ENCODE measurements at regions not wholly inside any gene's neighbourhood (a gene's known extent, or its start where the extent isn't known, plus 50 kb on each side); places are given as distances from the start of the nearest gene placed in this dataset.

DNA sequence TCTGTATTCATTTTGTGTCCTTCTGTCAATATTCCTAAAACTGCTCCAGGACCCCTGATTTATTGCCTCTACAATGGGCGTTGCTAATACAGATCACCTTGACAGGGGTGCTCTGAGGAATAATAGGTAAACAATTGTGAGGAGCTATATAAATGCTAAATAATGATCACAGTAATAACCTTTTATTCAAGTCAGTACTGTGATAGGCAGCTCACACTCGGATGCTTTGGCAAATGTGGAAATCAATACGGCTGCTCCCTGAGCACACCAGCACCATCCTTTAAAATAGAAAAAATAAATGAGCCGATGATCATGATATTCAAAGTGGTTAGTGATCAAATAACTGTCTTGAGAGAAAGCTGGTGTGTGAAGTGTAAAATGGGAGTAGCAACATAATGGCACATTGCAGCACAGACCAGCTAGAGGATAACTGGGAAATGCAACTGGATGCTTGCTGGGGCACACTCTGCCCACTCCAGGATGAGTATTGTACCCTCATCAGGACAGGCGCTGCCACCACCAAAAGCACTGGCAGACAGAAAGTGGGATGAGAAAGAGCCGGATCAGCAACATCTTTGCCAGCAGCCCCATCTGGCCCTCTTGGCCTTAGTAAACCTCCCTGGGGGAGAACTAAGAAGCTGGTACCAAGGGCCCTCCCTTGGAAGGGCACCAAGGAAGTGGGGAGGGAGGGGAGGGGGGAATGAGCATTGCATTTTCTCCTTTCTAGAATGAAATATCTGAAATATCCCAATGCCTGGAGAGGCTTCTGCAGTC, 69.4 kb upstream of the SPATA31D4 start (continued):
- TF ChIP-seq NR3C1 (CRISPR knock-in tag; conservative IDR thresholded peaks at IDR 0.05; ENCODE audit: low read depth) (no peak), RORB (CRISPR knock-in tag; IDR thresholded peaks at IDR 0.05) (no peak), TEAD4 (CRISPR knock-in tag; IDR thresholded peaks at IDR 0.05) (no peak), GABPB1 (CRISPR knock-in tag; IDR thresholded peaks at IDR 0.05) (no peak), PRRX2 (CRISPR knock-in tag; IDR thresholded peaks at IDR 0.05) (no peak), ZNF416 (CRISPR knock-in tag; IDR thresholded peaks at IDR 0.05) (no peak), OVOL2 (CRISPR knock-in tag; IDR thresholded peaks at IDR 0.05; ENCODE audit: borderline replicate concordance) (no peak)
- TF ChIP-seq, protein P1, sequence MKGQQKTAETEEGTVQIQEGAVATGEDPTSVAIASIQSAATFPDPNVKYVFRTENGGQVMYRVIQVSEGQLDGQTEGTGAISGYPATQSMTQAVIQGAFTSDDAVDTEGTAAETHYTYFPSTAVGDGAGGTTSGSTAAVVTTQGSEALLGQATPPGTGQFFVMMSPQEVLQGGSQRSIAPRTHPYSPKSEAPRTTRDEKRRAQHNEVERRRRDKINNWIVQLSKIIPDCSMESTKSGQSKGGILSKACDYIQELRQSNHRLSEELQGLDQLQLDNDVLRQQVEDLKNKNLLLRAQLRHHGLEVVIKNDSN (CRISPR knock-in tag; IDR thresholded peaks at IDR 0.05): no peak
- TF ChIP-seq, protein P2, sequence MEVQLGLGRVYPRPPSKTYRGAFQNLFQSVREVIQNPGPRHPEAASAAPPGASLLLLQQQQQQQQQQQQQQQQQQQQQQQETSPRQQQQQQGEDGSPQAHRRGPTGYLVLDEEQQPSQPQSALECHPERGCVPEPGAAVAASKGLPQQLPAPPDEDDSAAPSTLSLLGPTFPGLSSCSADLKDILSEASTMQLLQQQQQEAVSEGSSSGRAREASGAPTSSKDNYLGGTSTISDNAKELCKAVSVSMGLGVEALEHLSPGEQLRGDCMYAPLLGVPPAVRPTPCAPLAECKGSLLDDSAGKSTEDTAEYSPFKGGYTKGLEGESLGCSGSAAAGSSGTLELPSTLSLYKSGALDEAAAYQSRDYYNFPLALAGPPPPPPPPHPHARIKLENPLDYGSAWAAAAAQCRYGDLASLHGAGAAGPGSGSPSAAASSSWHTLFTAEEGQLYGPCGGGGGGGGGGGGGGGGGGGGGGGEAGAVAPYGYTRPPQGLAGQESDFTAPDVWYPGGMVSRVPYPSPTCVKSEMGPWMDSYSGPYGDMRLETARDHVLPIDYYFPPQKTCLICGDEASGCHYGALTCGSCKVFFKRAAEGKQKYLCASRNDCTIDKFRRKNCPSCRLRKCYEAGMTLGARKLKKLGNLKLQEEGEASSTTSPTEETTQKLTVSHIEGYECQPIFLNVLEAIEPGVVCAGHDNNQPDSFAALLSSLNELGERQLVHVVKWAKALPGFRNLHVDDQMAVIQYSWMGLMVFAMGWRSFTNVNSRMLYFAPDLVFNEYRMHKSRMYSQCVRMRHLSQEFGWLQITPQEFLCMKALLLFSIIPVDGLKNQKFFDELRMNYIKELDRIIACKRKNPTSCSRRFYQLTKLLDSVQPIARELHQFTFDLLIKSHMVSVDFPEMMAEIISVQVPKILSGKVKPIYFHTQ (CRISPR knock-in tag; IDR thresholded peaks at IDR 0.05): no peak
- TF ChIP-seq, protein P3, sequence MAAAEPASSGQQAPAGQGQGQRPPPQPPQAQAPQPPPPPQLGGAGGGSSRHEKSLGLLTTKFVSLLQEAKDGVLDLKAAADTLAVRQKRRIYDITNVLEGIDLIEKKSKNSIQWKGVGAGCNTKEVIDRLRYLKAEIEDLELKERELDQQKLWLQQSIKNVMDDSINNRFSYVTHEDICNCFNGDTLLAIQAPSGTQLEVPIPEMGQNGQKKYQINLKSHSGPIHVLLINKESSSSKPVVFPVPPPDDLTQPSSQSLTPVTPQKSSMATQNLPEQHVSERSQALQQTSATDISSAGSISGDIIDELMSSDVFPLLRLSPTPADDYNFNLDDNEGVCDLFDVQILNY (CRISPR knock-in tag; IDR thresholded peaks at IDR 0.05): no peak

DNA sequence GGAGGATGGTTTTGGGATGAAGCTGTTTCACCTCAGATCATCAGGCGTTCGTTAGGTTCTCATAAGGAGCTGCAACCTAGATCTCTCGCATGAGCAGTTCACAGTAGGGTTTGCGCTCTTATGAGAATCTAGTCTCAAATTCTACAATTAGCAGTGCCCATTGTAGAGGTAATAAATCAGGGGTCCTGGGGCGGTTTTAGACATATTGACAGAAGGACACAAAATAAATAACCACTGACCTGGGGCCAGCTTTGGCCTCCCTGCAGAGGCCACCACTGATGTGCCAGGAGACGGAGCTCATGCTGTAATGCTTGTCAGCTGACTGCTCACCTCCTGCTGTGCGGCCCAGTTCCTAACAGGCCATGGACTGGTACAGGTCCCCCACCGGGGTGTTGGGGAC, 67.6 kb upstream of the SPATA31D4 start:
- ChIA-PET CTCF (no interaction called here), POLR2A (no interaction called here)
- no peaks in the 10 kb centered on the region for H3K9me3 Mint-ChIP-seq

More for the DNA sequence above, 67.6 kb upstream of the SPATA31D4 start:
- Mint-ChIP-seq H3K27me3 (ENCODE audit: low read depth) (no peaks in the 10 kb centered on the region), H3K4me3 (no peak overlapping the region), H3K27ac (no peak overlapping the region), H3K36me3 (no peaks in the 10 kb centered on the region), H3K4me1 (no peaks in the 10 kb centered on the region)
- no peak for ATAC-seq
- DNase-seq (ENCODE audit: low spot score): no peak
- TF ChIP-seq MYBL2 (CRISPR knock-in tag; IDR thresholded peaks at IDR 0.05) (no peak), PRRX2 (CRISPR knock-in tag; IDR thresholded peaks at IDR 0.05) (no peak), RELA (CRISPR knock-in tag; IDR thresholded peaks at IDR 0.05; ENCODE audit: borderline replicate concordance) (no peak), SP1 (CRISPR knock-in tag; conservative IDR thresholded peaks at IDR 0.05) (no peak), NFE2L1 (CRISPR knock-in tag; IDR thresholded peaks at IDR 0.05) (no peak), ZNF671 (CRISPR knock-in tag; IDR thresholded peaks at IDR 0.05) (no peak), ZNF138 (CRISPR knock-in tag; conservative IDR thresholded peaks at IDR 0.05) (no peak), JUN (CRISPR knock-in tag; IDR thresholded peaks at IDR 0.05) (no peak), CREM (CRISPR knock-in tag; IDR thresholded peaks at IDR 0.05) (no peak)
- TF ChIP-seq, protein P4, sequence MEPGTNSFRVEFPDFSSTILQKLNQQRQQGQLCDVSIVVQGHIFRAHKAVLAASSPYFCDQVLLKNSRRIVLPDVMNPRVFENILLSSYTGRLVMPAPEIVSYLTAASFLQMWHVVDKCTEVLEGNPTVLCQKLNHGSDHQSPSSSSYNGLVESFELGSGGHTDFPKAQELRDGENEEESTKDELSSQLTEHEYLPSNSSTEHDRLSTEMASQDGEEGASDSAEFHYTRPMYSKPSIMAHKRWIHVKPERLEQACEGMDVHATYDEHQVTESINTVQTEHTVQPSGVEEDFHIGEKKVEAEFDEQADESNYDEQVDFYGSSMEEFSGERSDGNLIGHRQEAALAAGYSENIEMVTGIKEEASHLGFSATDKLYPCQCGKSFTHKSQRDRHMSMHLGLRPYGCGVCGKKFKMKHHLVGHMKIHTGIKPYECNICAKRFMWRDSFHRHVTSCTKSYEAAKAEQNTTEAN (CRISPR knock-in tag; IDR thresholded peaks at IDR 0.05): no peak
- TF ChIP-seq, protein P5, sequence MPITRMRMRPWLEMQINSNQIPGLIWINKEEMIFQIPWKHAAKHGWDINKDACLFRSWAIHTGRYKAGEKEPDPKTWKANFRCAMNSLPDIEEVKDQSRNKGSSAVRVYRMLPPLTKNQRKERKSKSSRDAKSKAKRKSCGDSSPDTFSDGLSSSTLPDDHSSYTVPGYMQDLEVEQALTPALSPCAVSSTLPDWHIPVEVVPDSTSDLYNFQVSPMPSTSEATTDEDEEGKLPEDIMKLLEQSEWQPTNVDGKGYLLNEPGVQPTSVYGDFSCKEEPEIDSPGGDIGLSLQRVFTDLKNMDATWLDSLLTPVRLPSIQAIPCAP (CRISPR knock-in tag; IDR thresholded peaks at IDR 0.05): no peak
- TF ChIP-seq, protein P6, sequence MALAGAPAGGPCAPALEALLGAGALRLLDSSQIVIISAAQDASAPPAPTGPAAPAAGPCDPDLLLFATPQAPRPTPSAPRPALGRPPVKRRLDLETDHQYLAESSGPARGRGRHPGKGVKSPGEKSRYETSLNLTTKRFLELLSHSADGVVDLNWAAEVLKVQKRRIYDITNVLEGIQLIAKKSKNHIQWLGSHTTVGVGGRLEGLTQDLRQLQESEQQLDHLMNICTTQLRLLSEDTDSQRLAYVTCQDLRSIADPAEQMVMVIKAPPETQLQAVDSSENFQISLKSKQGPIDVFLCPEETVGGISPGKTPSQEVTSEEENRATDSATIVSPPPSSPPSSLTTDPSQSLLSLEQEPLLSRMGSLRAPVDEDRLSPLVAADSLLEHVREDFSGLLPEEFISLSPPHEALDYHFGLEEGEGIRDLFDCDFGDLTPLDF (CRISPR knock-in tag; IDR thresholded peaks at IDR 0.05): no peak

Measured in WTC11 (cell line).